Mammary epithelial cell (primary cell): ENCODE measurements at regions not wholly inside any gene's neighbourhood (a gene's known extent, or its start where the extent isn't known, plus 50 kb on each side); places are given as distances from the start of the nearest gene placed in this dataset.

Experiments used
- CTCF ChIP-seq, 2 donors: IDR thresholded peaks in 1 of 2; conservative IDR thresholded peaks in 1 of 2; 2 replicates each; pipeline ENCODE4 v1.5.1; 2011 to 2012; ENCODE audit warnings: inconsistent platforms in 2 of 2, low read length in 2 of 2, mild to moderate bottlenecking in 2 of 2, control low read depth in 1 of 2, low read depth in 1 of 2; ENCODE audit not compliant: insufficient read depth in 1 of 2; ENCODE audit errors: extremely low read depth in 1 of 2
- EZH2 ChIP-seq: IDR thresholded peaks from 2 replicates; pipeline ENCODE4 v1.6.1; 2012; ENCODE audit warnings: low read length, inconsistent platforms, borderline replicate concordance

- no peak for TF ChIP-seq CTCF (conservative IDR thresholded peaks at IDR 0.05 in 1 of 2, IDR thresholded peaks at IDR 0.05 in 1 of 2; ENCODE audit: extremely low read depth in 1 of 2, insufficient read depth in 1 of 2, low read depth in 1 of 2, low read length in 2 of 2)
- TF ChIP-seq EZH2: no peak
Observed at GRCh38 chr6:71204741-71205140, 83.9 kb upstream of the OGFRL1 start.
